WTC11 (cell line): ENCODE measurements at regions not wholly inside any gene's neighbourhood (a gene's known extent, or its start where the extent isn't known, plus 50 kb on each side); places are given as distances from the start of the nearest gene placed in this dataset.

Experiments used
- NR3C1 ChIP-seq: sonication (generic); formaldehyde crosslinking; conservative IDR thresholded peaks from 2 replicates; pipeline ENCODE4 v1.8.1; 2023; ENCODE audit warnings: low read depth, mild to moderate bottlenecking, missing genetic modification reagents
- SP1 ChIP-seq: sonication (generic); formaldehyde crosslinking; conservative IDR thresholded peaks from 2 replicates; pipeline ENCODE4 v1.8.1; 2022; ENCODE audit warnings: missing genetic modification reagents
- TF ChIP-seq, protein P1 (sequence below): fragments of 200-600 bp; IDR thresholded peaks from 2 replicates; pipeline ENCODE4 v1.8.0; 2022; ENCODE audit warnings: antibody characterized with exemption
- TF ChIP-seq, protein P2 (sequence below): sonication (generic); formaldehyde crosslinking; IDR thresholded peaks from 2 replicates; pipeline ENCODE4 v1.8.1; 2023; ENCODE audit warnings: mild to moderate bottlenecking, missing genetic modification reagents, moderate library complexity
- TF ChIP-seq, protein P3 (sequence below): sonication (generic); formaldehyde crosslinking; IDR thresholded peaks from 2 replicates; pipeline ENCODE4 v1.8.1; 2022; ENCODE audit warnings: low read depth, missing genetic modification reagents, borderline replicate concordance

DNA sequence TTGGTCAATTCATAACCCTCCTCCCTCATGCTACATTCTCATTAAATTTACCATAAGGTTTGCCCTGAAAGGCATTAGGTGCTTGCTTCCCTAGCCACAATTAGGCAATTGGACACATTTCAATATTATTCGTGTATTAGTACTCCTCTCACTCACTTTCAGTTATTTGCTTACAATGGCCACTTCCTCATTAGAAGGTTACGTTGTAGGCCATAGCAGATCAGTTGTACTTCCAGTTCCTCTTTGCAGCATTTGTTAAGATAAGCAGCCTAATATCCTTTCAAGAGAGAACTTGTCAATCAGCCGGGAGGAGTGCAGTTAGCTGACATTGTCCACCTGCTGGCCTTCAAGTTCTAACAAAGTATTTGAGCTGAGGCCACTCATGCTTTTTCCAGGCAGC, 1017.2 kb downstream of the PCDH7 start:
- TF ChIP-seq, protein P1, sequence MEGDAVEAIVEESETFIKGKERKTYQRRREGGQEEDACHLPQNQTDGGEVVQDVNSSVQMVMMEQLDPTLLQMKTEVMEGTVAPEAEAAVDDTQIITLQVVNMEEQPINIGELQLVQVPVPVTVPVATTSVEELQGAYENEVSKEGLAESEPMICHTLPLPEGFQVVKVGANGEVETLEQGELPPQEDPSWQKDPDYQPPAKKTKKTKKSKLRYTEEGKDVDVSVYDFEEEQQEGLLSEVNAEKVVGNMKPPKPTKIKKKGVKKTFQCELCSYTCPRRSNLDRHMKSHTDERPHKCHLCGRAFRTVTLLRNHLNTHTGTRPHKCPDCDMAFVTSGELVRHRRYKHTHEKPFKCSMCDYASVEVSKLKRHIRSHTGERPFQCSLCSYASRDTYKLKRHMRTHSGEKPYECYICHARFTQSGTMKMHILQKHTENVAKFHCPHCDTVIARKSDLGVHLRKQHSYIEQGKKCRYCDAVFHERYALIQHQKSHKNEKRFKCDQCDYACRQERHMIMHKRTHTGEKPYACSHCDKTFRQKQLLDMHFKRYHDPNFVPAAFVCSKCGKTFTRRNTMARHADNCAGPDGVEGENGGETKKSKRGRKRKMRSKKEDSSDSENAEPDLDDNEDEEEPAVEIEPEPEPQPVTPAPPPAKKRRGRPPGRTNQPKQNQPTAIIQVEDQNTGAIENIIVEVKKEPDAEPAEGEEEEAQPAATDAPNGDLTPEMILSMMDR = no peak
- no peak for TF ChIP-seq SP1 (CRISPR knock-in tag)
- TF ChIP-seq, protein P2, sequence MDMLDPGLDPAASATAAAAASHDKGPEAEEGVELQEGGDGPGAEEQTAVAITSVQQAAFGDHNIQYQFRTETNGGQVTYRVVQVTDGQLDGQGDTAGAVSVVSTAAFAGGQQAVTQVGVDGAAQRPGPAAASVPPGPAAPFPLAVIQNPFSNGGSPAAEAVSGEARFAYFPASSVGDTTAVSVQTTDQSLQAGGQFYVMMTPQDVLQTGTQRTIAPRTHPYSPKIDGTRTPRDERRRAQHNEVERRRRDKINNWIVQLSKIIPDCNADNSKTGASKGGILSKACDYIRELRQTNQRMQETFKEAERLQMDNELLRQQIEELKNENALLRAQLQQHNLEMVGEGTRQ = no peak
- TF ChIP-seq NR3C1 (CRISPR knock-in tag) = no peak
- TF ChIP-seq, protein P3, sequence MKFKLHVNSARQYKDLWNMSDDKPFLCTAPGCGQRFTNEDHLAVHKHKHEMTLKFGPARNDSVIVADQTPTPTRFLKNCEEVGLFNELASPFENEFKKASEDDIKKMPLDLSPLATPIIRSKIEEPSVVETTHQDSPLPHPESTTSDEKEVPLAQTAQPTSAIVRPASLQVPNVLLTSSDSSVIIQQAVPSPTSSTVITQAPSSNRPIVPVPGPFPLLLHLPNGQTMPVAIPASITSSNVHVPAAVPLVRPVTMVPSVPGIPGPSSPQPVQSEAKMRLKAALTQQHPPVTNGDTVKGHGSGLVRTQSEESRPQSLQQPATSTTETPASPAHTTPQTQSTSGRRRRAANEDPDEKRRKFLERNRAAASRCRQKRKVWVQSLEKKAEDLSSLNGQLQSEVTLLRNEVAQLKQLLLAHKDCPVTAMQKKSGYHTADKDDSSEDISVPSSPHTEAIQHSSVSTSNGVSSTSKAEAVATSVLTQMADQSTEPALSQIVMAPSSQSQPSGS = no peak
